Epithelial cell of esophagus (primary cell): ENCODE measurements at regions not wholly inside any gene's neighbourhood (a gene's known extent, or its start where the extent isn't known, plus 50 kb on each side); places are given as distances from the start of the nearest gene placed in this dataset.

Source experiments
- DNase-seq: peaks from one replicate; pipeline ENCODE4 v3.0.0; 2010; ENCODE audit warnings: low read depth
- H3K4me3 ChIP-seq: 2 replicates; pipeline ENCODE4 v1.5.1; 2011; ENCODE audit warnings: mild to moderate bottlenecking, low read length, control low read depth
- TF ChIP-seq, protein P1 (sequence below): IDR thresholded peaks from 2 replicates; pipeline ENCODE4 v1.5.1; 2011; ENCODE audit warnings: low read depth, mild to moderate bottlenecking, low read length, control low read depth, inconsistent platforms; ENCODE audit not compliant: insufficient read depth; ENCODE audit errors: missing control alignments

DNA sequence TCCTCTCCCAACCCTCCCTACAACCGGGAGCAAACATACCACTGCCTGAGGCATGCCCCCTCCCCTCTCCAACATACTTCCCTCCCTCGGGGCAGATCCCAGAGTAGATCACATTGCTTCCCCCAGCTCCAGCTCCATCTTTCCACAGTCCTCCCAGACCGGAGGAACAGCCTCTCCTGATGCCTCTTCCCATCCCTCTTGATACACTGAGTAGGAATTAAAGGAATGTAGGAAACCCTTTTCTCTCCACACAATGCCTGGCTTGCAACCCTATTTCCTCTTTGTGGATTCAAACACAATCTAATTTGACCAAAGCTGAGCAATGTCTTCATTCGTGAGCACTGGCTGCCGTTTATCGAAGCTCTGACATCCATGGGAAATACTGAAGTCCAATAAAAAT is 339.8 kb downstream of the BCOR start:
- H3K4me3 ChIP-seq: no peak overlapping the region
- DNase-seq: peak; percentile 35
- TF ChIP-seq, protein P1, sequence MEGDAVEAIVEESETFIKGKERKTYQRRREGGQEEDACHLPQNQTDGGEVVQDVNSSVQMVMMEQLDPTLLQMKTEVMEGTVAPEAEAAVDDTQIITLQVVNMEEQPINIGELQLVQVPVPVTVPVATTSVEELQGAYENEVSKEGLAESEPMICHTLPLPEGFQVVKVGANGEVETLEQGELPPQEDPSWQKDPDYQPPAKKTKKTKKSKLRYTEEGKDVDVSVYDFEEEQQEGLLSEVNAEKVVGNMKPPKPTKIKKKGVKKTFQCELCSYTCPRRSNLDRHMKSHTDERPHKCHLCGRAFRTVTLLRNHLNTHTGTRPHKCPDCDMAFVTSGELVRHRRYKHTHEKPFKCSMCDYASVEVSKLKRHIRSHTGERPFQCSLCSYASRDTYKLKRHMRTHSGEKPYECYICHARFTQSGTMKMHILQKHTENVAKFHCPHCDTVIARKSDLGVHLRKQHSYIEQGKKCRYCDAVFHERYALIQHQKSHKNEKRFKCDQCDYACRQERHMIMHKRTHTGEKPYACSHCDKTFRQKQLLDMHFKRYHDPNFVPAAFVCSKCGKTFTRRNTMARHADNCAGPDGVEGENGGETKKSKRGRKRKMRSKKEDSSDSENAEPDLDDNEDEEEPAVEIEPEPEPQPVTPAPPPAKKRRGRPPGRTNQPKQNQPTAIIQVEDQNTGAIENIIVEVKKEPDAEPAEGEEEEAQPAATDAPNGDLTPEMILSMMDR: no peak

DNA sequence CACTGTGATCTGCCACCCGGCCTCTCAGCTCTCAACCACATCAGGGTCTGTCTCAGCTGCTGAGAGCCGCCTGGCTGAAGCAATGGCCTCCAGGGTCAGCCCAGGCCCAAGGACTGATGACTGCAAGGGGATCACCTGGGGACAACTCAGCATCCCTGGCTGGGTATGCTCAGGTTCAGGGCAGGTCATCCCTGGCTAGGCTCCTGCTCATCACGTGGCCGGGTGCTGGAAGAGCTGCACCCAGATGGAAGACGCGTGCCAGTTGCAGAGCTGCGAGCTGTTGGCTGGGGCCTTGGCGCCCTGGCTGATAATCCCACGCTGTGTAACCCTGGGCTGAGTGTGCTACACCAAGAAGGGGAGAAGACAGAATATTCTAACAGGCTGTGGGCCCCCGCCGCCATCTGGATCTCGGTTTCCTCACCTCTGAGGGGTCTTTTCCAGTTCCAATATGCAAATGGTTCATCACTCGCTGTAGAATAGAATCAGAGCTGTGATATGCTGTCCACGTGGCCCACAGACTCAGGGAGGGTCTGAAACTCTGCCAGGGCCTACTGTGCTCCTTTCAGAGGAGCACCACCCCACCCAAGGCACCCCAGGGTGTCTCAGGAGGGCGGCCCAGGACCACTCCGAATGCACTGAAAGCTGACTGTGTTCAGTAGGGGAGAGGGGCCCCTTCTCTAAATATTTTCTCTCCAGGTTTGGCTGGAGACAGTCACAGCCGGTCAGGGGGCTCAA is 338.8 kb downstream of the BCOR start:
- DNase-seq: no peak
- TF ChIP-seq, protein P1: no peak
- H3K4me3 ChIP-seq: no peak overlapping the region

DNA sequence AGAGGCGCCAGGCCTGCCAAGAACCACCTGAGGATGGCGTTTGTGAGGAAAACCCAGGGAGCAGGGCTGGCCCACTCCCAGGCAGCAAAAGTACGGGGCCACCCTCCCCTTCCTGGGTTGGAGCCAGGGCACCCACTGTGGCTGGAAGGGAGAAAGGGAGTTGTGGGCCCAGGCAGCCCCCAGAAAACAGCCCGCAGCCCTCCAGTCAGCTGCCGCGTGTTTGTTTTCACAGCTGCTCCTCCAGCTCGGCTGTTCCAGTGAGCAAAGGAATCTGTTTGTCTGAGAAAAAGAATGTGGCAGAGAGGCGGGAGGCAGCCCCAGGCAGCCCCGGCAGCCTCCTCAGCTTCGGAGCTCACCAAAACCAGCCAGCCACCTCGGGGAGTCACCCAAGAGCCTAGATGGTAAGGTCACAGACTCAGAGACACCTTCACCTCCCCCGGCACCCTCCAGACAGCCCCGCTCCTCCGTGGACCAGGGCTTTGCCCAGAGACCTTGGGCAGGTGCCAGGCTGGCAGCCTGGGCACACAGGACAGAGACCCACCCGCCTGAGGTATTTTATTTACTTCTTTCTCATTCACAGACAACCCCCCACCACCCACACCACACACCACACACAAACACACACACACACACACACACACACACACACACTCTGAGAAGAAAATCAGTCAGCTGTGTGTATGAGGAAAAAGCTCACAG is 338.1 kb downstream of the BCOR start:
- TF ChIP-seq, protein P1: no peak
- peak; percentile 25 for DNase-seq

DNA sequence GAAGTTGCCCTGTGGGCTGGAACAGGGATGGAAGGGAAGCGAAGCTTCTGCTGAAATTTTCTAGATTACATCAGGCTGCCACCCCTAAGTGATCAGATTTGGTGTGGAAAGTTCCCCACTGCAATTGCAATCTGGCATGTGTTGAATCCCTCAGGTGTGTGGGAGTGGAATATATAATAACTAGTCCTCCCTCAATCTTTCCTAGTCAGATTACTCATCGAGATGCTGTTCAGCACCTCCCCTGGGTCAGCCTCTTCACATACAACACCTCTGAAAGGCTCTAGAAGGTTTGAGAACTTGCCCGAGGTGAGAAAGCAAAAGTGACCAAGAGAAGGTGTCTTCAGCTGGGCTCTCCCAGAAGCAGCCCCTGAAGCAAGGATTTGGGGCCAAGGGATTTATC is 336.8 kb downstream of the BCOR start:
- no peak for DNase-seq
- TF ChIP-seq, protein P1: no peak
- H3K4me3 ChIP-seq: no peak overlapping the region

More for the DNA sequence above, 338.1 kb downstream of the BCOR start:
- H3K4me3 ChIP-seq: no peak overlapping the region

DNA sequence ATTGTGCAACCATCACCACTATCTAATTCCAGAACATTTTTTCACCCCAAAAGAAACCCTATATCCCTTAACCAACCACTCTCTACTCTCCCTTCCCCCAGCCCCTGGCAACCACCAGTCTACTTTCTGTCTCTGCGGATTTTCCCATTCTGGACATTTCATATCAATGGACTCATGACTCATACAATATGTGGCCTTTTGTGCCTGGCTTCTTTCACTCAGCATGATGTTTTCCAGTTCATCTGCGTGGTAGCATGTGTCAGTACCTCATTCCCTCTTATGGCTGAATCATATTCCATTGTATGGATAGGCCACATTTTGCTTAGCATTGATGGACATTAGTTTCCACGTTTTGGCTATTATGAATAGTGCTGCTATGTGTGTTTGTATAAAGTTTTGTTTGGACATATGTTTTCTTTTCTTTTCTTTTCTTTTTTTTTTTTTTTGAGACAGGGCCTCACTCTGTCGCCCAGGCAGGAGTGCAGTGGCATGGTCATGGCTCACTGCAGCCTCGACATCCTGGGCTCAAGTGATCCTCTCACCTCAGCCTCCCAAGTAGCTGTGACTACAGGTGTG is 335.4 kb downstream of the BCOR start:
- no peak overlapping the region for H3K4me3 ChIP-seq
- DNase-seq: peak; percentile 47
- TF ChIP-seq, protein P1: no peak

DNA sequence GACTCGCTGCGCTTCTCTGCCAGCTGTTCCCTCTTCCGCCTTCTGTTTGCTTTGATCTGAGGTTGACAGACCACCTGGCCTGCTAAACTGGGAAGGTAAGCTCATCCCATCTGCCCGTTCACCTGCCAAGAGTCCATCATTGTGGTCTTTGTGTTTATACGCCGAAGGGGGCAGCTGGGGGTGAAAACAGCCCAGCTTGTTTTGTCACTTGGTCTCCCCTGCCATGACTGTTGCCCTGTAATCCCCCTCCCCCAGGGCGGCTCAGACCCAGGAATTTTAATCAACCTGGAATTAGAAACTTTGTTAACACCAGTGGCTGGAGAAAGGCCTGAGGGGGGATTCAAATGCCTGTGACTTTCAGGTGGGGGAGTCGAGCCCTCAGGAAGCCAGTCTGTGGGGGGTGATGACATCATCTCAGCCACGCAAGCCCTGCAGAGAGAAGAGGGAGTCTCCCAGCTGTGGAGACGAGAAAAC is 333.3 kb downstream of the BCOR start:
- no peak overlapping the region for H3K4me3 ChIP-seq

More for the DNA sequence above, 333.3 kb downstream of the BCOR start:
- no peak for DNase-seq
- TF ChIP-seq, protein P1: no peak
